ENCODE measurements at regions not wholly inside any gene's neighbourhood (a gene's known extent, or its start where the extent isn't known, plus 50 kb on each side); places are given as distances from the start of the nearest gene placed in this dataset.
A peak's percentile ranks its signal among the peaks of the same experiment; 100 is the strongest.
"Not testable (repeated sequence)": the region's sequence is repeated elsewhere in the genome, so short reads cannot be mapped to it uniquely, and the experiment has no call there.

DNA sequence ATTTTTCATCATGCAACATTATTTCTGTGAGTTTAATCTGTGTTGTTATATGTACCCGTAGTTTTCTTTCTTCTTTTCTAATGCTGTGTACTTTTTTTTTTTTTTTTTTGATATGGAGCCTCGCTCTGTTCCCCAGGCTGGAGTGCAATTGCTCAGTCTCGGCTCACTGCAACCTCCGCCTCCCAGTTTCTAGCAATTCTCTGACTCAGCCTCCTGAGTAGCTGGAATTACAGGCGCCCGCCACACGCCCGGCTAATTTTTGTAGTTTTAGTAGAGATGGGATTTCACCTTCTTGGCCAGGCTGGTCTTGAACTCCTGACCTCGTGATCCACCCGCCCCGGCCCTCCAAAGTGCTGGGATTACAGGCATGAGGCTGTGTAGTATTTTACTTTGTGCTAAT, 155.4 kb downstream of the GALR1 start:
- TF ChIP-seq, protein P1, sequence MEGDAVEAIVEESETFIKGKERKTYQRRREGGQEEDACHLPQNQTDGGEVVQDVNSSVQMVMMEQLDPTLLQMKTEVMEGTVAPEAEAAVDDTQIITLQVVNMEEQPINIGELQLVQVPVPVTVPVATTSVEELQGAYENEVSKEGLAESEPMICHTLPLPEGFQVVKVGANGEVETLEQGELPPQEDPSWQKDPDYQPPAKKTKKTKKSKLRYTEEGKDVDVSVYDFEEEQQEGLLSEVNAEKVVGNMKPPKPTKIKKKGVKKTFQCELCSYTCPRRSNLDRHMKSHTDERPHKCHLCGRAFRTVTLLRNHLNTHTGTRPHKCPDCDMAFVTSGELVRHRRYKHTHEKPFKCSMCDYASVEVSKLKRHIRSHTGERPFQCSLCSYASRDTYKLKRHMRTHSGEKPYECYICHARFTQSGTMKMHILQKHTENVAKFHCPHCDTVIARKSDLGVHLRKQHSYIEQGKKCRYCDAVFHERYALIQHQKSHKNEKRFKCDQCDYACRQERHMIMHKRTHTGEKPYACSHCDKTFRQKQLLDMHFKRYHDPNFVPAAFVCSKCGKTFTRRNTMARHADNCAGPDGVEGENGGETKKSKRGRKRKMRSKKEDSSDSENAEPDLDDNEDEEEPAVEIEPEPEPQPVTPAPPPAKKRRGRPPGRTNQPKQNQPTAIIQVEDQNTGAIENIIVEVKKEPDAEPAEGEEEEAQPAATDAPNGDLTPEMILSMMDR (IDR thresholded peaks at IDR 0.05): no peak
- intact Hi-C loops (cut with DNase I): no loop called here
- no peaks in the 10 kb centered on the region for H3K9me3 ChIP-seq
- H3K27ac ChIP-seq: no peak overlapping the region
- no peaks in the 10 kb centered on the region for H3K27me3 ChIP-seq
- no peak overlapping the region for H3K4me3 ChIP-seq
- no peaks in the 10 kb centered on the region for H3K36me3 ChIP-seq
- no peaks in the 10 kb centered on the region for H3K4me1 ChIP-seq
- ATAC-seq (no peak), DNase-seq (no peak)

DNA sequence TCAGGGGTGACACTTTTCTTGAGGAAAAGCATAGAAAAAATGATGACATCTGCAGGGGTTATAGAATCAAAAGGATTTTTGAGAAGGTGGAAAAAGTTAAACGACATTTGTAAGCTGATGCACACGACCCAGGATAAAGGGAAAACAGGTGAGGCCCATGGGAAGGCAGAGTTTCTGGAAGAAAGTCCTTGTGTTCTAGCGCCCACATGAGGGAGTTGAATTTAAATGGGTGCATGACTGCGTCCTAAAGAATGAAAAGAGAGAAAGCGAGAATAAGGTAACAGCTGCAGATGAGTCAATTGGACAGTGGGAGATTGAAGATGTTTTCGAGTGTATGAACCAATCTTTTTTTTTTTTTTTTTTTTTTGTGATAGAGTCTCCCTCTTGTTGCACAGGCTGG, 158.1 kb downstream of the GALR1 start:
- no peaks in the 10 kb centered on the region for H3K27me3 ChIP-seq
- TF ChIP-seq, protein P1 (IDR thresholded peaks at IDR 0.05): no peak

DNA sequence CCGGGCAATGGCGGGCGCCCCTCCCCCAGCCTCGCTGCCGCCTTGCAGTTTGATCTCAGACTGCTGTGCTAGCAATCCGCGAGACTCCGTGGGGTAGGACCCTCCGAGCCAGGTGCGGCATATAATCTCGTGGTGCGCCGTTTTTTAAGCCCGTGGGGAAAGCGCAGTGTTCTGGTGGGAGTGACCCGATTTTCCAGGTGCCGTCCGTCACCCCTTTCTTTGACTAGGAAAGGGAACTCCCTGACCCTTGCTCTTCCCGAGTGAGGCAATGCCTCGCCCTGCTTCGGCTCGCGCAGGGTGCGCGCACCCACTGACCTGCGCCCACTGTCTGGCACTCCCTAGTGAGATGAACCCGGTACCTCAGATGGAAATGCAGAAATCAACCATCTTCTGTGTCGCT, 171.9 kb downstream of the GALR1 start:
- H3K9me3 ChIP-seq; H3K27ac ChIP-seq; intact Hi-C loops (cut with DNase I); H3K4me3 ChIP-seq; H3K4me1 ChIP-seq; H3K27me3 ChIP-seq; DNase-seq; ATAC-seq; H3K36me3 ChIP-seq: not testable (repeated sequence)

More for the DNA sequence above, 158.1 kb downstream of the GALR1 start:
- ATAC-seq (no peak), DNase-seq (no peak)
- no peak overlapping the region for H3K4me3 ChIP-seq
- no peaks in the 10 kb centered on the region for H3K9me3 ChIP-seq
- H3K4me1 ChIP-seq: no peaks in the 10 kb centered on the region
- H3K27ac ChIP-seq: no peak overlapping the region
- no peaks in the 10 kb centered on the region for H3K36me3 ChIP-seq
- intact Hi-C loops (cut with DNase I): no loop called here

DNA sequence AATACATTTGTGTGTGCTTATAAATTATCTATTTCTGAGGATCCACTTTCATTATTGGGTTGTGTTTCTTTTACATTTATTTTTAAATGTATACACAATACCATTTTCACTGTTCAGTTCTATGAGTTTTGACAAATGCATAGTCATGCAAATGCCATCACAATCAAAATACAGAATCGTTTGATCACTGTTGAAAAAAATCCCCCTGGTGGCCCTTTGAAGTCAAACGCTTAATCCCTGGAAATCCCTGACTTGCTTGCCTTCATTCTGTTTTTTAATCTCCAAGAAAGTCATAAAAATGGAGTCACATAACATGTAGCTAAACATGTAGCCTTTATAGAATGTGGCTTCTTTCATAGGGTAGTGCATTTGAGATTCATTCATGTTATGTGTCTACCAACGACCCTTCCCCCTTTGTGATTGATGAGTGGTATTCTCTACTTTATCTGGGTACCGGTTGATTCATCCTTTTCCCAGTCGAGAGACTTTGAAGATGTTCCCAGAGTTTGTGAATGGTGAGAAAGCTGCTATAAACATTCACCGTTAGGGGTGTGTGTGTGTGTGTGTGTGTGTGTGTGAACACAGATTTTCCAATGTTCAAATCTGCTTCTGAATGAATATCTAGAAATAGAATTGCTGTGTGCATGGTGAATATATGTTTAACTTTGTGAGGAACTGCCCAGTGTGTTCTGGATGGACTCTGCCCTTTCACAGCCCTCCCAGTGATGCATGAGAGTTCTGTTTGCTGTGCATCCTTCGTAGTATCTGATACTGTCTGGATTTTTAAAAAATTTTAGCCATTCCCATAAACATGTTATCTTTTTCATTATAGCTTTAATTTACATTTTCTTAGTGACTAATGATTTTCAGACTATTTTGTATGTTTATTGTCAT, 173.6 kb downstream of the GALR1 start:
- H3K4me3 ChIP-seq: no peak overlapping the region
- intact Hi-C loops (cut with DNase I): no loop called here
- H3K4me1 ChIP-seq: no peaks in the 10 kb centered on the region
- TF ChIP-seq, protein P1 (IDR thresholded peaks at IDR 0.05): no peak
- H3K9me3 ChIP-seq: no peaks in the 10 kb centered on the region
- no peak overlapping the region for H3K27ac ChIP-seq
- DNase-seq (no peak), ATAC-seq (no peak)
- H3K27me3 ChIP-seq: no peaks in the 10 kb centered on the region
- H3K36me3 ChIP-seq: no peaks in the 10 kb centered on the region

DNA sequence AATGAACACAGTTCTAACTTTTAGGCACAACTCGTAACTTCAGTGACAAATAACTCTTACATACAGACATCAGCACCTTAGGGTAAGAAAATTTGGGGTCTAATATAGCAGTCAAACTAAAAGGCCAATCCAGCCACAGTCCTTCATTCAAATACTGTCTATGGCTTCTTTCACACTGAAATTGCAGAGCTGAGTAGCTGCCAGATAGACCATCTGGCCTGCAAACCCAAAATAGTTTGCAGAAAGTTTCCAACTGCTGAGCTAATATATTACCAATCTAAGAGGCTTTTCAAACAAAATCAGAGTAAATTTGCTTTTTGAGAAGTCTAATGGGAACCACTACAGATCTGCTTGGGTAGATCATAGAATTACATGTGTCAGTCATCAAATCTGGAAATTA, 183.4 kb downstream of the GALR1 start:
- Histone ChIP-seq H3K27ac (no peak overlapping the region), H3K36me3 (no peaks in the 10 kb centered on the region), H3K9me3 (no peaks in the 10 kb centered on the region), H3K4me1 (no peaks in the 10 kb centered on the region), H3K4me3 (no peak overlapping the region), H3K27me3 (no peaks in the 10 kb centered on the region)
- ATAC-seq (no peak), DNase-seq (peak in 1 of 4 donors; percentile 13)
- intact Hi-C loops (cut with DNase I): no loop called here
- TF ChIP-seq, protein P1 (IDR thresholded peaks at IDR 0.05): no peak

Measured in left lung (tissue), 4 donors.